Ectodermal cell (in vitro differentiated cells): ENCODE measurements at regions not wholly inside any gene's neighbourhood (a gene's known extent, or its start where the extent isn't known, plus 50 kb on each side); places are given as distances from the start of the nearest gene placed in this dataset.

ENCODE experiments used
- H3K27ac ChIP-seq: 2 replicates; pipeline ENCODE4 v1.7.0; 2013; ENCODE audit warnings: mild to moderate bottlenecking, low read depth, low read length; ENCODE audit not compliant: insufficient read depth, poor library complexity, severe bottlenecking
- H3K27me3 ChIP-seq: 2 replicates; pipeline ENCODE4 v1.7.0; 2013; ENCODE audit warnings: mild to moderate bottlenecking, low read length; ENCODE audit not compliant: insufficient read depth, control insufficient read depth, poor library complexity, severe bottlenecking
- H3K36me3 ChIP-seq: one replicate; pipeline ENCODE4 v1.7.0; 2013; ENCODE audit warnings: low read length; ENCODE audit not compliant: control insufficient read depth, insufficient read depth
- H3K4me1 ChIP-seq: one replicate; pipeline ENCODE4 v1.7.0; 2013; ENCODE audit warnings: low read length; ENCODE audit not compliant: control insufficient read depth, insufficient read depth
- H3K4me3 ChIP-seq: 2 replicates; pipeline ENCODE4 v1.7.0; 2013; ENCODE audit warnings: low read depth, low read length, control low read depth; ENCODE audit not compliant: insufficient read depth
- H3K9me3 ChIP-seq: 2 replicates; pipeline ENCODE4 v1.7.0; 2013; ENCODE audit warnings: mild to moderate bottlenecking, low read length, moderate library complexity; ENCODE audit not compliant: control insufficient read depth
- WGBS, 2 experiments: methylation state at CpG; one replicate each; pipeline ENCODE4 v1.1.7; 2013; ENCODE audit warnings: missing lambda C conversion rate in 2 of 2; 5-methylcytosine and 5-hydroxymethylcytosine counted together

GRCh38 chr7:132677918-132678317 is 101.6 kb upstream of the PLXNA4 start:
- Histone ChIP-seq H3K4me1 (no peaks in the 10 kb centered on the region), H3K27ac (no peak overlapping the region), H3K9me3 (no peaks in the 10 kb centered on the region), H3K27me3 (no peaks in the 10 kb centered on the region), H3K36me3 (no peaks in the 10 kb centered on the region), H3K4me3 (no peak overlapping the region)
- WGBS, 2 experiments, result 86 to 88% methylated on average over 5 of the region's 5 CpGs

GRCh38 chr7:132672200-132672990 is 96.1 kb upstream of the PLXNA4 start:
- H3K27me3 ChIP-seq, result no peaks in the 10 kb centered on the region
- H3K9me3 ChIP-seq, result no peaks in the 10 kb centered on the region
- H3K4me1 ChIP-seq, result no peaks in the 10 kb centered on the region
- no peak overlapping the region for H3K27ac ChIP-seq
- H3K4me3 ChIP-seq, result no peak overlapping the region
- no peaks in the 10 kb centered on the region for H3K36me3 ChIP-seq
- 90 to 94% methylated on average over 9 of the region's 9 CpGs for WGBS, 2 experiments

- Histone ChIP-seq H3K27me3 (no peaks in the 10 kb centered on the region), H3K4me3 (no peak overlapping the region), H3K36me3 (no peaks in the 10 kb centered on the region), H3K9me3 (no peaks in the 10 kb centered on the region), H3K27ac (no peak overlapping the region), H3K4me1 (no peaks in the 10 kb centered on the region)
- 90 to 93% methylated on average over 2 of the region's 2 CpGs for WGBS, 2 experiments
Measured at GRCh38 chr7:132666774-132667172, 90.5 kb upstream of the PLXNA4 start.

GRCh38 chr7:132666071-132666773 is 90.0 kb upstream of the PLXNA4 start:
- no peaks in the 10 kb centered on the region for H3K27me3 ChIP-seq
- H3K4me3 ChIP-seq, result no peak overlapping the region
- no peaks in the 10 kb centered on the region for H3K4me1 ChIP-seq
- 91 to 96% methylated on average over 3 of the region's 3 CpGs for WGBS, 2 experiments
- no peaks in the 10 kb centered on the region for H3K36me3 ChIP-seq
- H3K27ac ChIP-seq, result no peak overlapping the region
- H3K9me3 ChIP-seq, result no peaks in the 10 kb centered on the region

GRCh38 chr7:132656846-132657776 is 80.8 kb upstream of the PLXNA4 start:
- no peaks in the 10 kb centered on the region for H3K36me3 ChIP-seq
- WGBS, 2 experiments, result 86 to 90% methylated on average over 9 of the region's 9 CpGs
- peaks cover 11% of the 10 kb centered on the region for H3K4me1 ChIP-seq
- H3K27me3 ChIP-seq, result no peaks in the 10 kb centered on the region
- no peaks in the 10 kb centered on the region for H3K9me3 ChIP-seq
- H3K4me3 ChIP-seq, result no peak overlapping the region
- no peak overlapping the region for H3K27ac ChIP-seq

GRCh38 chr7:132656341-132656740 is 80.1 kb upstream of the PLXNA4 start:
- WGBS, 2 experiments, result 91 to 94% methylated on average over 3 of the region's 3 CpGs
- Histone ChIP-seq H3K9me3 (no peaks in the 10 kb centered on the region), H3K4me1 (peaks cover 11% of the 10 kb centered on the region), H3K27me3 (no peaks in the 10 kb centered on the region), H3K27ac (no peak overlapping the region), H3K36me3 (no peaks in the 10 kb centered on the region), H3K4me3 (no peak overlapping the region)

GRCh38 chr7:132655131-132655727 is 79.0 kb upstream of the PLXNA4 start:
- Histone ChIP-seq H3K9me3 (no peaks in the 10 kb centered on the region), H3K4me3 (peak overlapping the region; percentile 15), H3K36me3 (no peaks in the 10 kb centered on the region), H3K27ac (no peak overlapping the region), H3K27me3 (no peaks in the 10 kb centered on the region), H3K4me1 (peaks cover 11% of the 10 kb centered on the region)
- WGBS, 2 experiments, result 6 to 8% methylated on average over 13 of the region's 13 CpGs

- Histone ChIP-seq H3K9me3 (no peaks in the 10 kb centered on the region), H3K27me3 (no peaks in the 10 kb centered on the region), H3K27ac (no peak overlapping the region), H3K36me3 (no peaks in the 10 kb centered on the region), H3K4me3 (no peak overlapping the region), H3K4me1 (peaks cover 11% of the 10 kb centered on the region)
- WGBS, 2 experiments, result 31 to 54% methylated on average over 2 to 3 of the region's 3 CpGs
Measured at GRCh38 chr7:132654150-132654549, 77.9 kb upstream of the PLXNA4 start.

GRCh38 chr7:132653366-132653930 is 77.2 kb upstream of the PLXNA4 start:
- Histone ChIP-seq H3K9me3 (no peaks in the 10 kb centered on the region), H3K27ac (no peak overlapping the region), H3K4me3 (no peak overlapping the region), H3K4me1 (peaks cover 11% of the 10 kb centered on the region), H3K36me3 (no peaks in the 10 kb centered on the region), H3K27me3 (no peaks in the 10 kb centered on the region)
- 90 to 91% methylated on average over 4 of the region's 4 CpGs for WGBS, 2 experiments
